HG03571 (cell line): ENCODE measurements at regions not wholly inside any gene's neighbourhood (a gene's known extent, or its start where the extent isn't known, plus 50 kb on each side); places are given as distances from the start of the nearest gene placed in this dataset.
"Not testable (repeated sequence)": the region's sequence is repeated elsewhere in the genome, so short reads cannot be mapped to it uniquely, and the experiment has no call there.

Experiments
- ATAC-seq: cut with Tn5 transposase; IDR thresholded peaks from one replicate; pipeline ENCODE4 v1.9.1; 2021; ENCODE audit not compliant: unreplicated experiment

DNA sequence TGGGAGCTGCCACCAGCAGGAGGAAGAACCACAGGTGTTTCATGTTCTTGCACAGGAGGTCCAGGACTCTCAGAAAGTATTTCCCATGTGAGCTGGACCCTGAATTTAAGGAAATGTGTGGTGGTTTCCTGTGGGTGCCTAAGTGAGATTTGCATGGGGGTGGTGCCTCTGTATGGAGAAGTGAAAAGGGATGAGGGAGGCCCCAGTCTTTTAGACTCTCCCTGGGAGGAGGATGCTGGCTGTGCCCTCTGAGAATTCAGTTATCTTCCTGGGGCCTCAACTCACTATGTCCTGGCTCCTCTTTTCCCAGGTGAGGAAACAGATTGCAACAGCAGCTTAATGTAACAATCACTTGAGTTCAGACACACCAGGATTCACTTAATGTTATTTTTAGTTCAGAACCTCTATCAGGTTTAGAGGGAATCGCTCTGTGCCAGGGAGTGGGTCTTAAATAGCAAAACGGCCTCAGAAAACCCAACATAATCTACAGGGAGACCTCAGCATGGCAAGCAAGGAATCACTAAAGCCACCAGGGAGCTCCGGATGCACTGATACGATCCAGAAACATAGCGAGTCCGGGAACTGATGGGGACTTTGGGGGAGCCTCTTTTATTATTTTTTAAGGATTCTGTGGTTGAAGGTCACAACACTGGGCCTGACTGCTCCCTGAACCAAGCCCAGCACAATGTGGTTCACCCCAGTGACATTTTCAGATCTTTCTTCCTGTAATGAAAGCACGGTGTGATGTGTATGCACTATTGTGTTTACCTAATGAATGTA is 823.5 kb downstream of the TMEM121 start:
- not testable (repeated sequence) for ATAC-seq

- not testable (repeated sequence) for ATAC-seq
These were observed 828.8 kb downstream of the TMEM121 start for GRCh38 chr14:106355007-106355791.

DNA sequence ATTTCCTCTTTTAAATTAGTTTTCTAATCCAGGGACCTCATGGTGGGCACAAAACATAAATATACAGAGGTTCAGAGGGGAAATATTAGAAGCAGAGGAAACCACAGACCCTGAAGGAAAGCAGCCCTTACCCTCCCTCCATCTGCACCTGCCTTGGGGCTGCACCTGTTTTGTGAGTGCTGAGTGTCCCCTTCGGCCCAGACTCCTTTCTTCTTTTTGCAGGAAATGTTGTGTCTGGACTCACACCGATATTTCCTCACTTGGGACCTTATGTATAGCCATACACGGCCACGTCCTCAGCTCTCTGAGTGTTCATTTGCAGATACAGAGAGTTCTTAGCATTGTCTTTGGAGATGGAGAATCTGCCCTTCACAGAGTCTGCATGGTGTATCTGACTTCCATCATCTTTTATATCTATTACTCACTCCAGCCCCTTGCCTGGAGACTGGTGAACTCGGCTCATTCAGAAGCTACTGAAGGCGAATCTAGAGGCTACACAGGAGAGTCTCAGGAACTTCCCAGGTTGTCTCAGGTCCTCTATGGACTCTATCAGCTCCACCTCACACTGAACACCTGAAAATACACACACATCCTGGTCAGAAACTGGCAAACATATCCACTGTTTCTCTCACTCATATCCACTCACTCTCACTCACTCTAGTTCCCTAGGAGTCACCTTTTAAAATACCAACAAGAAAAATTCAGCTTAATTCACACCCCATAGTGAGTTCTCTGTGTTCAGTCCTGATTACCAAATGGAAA is 829.7 kb downstream of the TMEM121 start:
- ATAC-seq: not testable (repeated sequence)

- ATAC-seq: not testable (repeated sequence)
These were observed 830.2 kb downstream of the TMEM121 start for GRCh38 chr14:106356643-106356930.

GRCh38 chr14:106359157-106359887 is 832.9 kb downstream of the TMEM121 start:
- not testable (repeated sequence) for ATAC-seq

DNA sequence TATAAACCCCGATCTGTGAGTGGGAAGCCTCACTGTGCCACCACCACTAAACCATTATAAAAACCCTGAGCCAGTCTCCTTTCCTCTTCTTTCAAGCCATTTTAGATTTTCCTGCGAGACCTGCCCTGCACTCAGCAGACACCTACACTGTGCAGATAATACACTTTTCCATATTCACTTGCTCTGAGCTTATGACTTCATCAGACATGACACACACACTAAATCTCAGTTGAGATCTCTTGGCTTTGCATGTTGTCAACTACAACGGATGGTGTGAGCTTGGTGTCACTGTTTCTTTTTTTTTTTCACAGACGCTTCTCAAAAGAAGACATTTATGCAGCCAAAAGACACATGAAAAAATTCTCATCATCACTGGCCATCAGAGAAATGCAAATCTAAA is 839.0 kb downstream of the TMEM121 start:
- not testable (repeated sequence) for ATAC-seq

- ATAC-seq: not testable (repeated sequence)
These were observed 839.5 kb downstream of the TMEM121 start for GRCh38 chr14:106365894-106366293.

DNA sequence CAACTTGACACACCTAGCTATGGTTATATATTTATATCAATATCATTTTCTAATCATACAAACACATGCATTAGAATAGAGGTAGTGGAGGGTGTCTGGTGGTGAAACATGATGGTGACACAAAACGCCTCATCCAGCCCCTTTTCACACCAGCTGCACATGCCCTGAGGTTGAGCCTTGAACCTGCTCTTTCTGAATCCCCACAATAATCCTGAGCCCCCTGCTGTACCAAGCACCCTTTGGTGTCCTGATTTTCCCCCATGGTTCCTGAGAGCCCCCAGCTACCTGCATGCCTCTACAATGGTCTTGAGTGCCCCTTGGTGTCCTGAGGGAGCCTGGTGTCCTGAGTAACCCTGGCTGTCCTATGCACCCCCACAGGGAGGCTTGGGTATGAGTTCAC is 840.6 kb downstream of the TMEM121 start:
- ATAC-seq: not testable (repeated sequence)

DNA sequence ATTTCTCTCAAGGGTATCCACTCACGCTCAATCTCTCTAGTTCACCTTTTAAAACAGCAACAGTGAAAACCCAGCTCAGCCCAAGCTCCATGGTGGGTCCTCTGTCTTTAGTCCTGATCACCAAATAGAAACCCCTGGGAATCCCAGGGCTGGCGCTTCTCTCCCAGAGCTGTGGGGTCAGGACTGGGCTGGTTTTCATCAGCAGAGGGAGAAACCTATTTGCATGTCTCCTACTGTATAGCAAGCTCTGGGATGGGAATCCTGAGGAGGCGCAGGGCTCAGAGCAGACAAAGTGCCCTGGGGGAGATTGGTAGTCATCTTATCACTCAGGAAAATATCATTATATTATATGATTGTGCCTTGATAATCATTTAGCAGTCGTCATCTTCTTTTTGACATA is 843.1 kb downstream of the TMEM121 start:
- ATAC-seq: not testable (repeated sequence)

DNA sequence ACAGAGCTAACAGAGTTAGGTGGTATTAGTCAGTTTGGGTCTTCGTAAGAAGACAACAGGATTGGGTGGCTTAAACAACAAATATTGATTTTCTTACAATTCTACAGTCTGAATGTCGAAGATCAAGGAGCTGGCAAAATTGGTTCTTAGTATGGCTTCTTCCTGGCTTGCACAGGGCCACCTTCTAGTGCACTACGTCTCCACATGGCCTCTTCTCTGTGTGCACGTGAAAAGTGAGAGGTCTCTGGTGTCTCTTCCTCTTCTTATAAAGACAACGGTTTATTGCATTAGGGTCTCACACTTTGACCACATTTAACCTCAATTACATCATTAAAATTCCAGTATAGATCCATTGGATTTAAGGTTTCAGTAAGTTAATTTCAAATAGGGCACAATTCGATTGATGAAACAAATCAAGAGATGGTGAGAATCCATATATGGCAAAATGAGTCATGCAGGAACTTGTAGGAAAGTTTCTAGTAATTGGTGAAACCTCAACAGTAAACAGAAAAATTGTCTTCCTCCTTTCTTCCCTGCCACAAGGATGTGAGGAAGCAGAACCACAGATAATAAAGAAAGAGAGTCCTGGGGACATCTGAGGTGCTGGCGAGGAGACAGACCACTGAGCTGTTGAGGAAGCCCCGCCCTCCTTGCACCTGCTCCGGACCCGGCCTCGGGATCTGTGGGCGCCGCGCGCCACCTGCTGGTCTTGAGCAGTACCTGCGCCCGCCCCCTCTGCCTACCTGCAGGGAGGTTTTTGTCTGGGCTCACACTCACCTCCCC is 846.7 kb downstream of the TMEM121 start:
- no peak for ATAC-seq

GRCh38 chr14:106373653-106374110 is 847.3 kb downstream of the TMEM121 start:
- ATAC-seq: not testable (repeated sequence)

- ATAC-seq: no peak
These were observed 851.0 kb downstream of the TMEM121 start for GRCh38 chr14:106377432-106377831.

- no peak for ATAC-seq
These were observed 851.8 kb downstream of the TMEM121 start for GRCh38 chr14:106378191-106378590.

- ATAC-seq: no peak
These were observed 854.4 kb downstream of the TMEM121 start for GRCh38 chr14:106380740-106381139.

DNA sequence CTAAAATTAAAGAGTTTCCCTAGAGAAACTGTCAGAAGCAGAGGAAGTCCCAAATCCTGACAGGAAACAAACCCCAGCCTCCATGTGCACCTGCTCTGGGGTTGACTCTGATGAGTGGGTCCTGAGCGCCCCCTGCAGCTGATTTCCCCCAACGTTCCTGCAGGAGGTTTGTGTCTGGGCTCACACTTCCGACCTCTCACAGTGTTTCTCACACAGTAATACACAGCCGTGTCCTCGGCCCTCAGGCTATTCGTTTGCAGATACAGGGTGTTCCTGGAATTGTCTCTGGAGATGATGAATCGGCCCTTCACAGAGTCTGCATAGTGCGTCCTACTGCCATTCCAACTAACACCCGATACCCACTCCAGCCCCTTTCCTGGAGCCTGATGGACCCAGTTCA is 862.8 kb downstream of the TMEM121 start:
- not testable (repeated sequence) for ATAC-seq

DNA sequence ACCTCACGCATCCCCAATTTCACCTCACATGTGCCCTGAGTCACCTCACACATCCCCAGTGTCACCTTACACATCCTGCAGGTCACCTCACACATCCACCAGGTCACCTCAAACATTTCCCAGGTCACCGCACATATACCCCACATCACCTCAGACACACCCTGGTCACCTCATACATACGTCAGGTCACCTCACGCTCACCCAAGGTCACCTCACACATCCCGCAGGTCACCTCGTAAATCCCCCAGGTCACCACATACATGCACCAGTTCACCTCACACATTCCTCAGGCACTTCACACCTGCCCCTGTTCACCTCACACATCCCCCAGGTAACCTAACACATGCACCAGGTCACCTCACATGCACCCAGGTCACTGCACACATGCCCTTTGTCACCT is 864.0 kb downstream of the TMEM121 start:
- ATAC-seq: no peak

DNA sequence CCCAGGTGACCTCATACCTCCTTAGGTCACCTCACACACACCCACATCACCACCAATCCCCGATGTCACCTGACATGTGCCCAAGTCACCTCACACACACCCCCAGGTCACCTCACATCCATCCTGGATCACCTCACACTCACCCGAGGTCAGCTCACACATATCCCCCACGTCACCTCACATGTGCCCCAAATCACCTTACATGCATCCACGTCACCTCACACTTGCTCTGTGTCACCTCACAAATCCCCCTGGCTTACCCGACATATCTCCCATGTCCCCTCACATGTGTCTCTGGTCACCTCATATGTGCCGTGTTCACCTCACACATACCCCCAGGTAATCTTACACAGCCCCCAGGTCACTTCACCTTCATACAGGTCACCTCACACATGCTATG is 864.6 kb downstream of the TMEM121 start:
- no peak for ATAC-seq

DNA sequence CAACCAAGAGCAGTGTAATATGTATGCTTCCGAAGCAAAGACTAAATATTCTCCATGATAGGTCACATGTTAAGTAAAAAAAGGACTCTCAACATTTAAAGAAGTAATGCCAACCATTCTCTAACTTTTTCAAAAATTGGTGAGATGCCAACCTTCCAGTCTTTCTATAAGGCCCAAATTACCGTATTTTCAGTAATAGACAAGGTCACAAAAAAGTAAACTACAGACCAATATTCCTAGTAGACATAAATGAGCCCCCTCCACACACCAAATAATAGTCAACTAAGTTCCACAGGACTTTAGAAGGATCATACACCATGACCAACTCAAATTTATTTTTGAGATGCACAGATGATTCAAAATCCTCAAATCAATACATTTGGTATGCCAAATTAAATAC is 867.4 kb downstream of the TMEM121 start:
- no peak for ATAC-seq

GRCh38 chr14:106395456-106396050 is 869.2 kb downstream of the TMEM121 start:
- ATAC-seq: no peak

GRCh38 chr14:106396999-106397398 is 870.6 kb downstream of the TMEM121 start:
- ATAC-seq: no peak
